ENCODE measurements at regions not wholly inside any gene's neighbourhood (a gene's known extent, or its start where the extent isn't known, plus 50 kb on each side); places are given as distances from the start of the nearest gene placed in this dataset.

- TF ChIP-seq, protein P1, sequence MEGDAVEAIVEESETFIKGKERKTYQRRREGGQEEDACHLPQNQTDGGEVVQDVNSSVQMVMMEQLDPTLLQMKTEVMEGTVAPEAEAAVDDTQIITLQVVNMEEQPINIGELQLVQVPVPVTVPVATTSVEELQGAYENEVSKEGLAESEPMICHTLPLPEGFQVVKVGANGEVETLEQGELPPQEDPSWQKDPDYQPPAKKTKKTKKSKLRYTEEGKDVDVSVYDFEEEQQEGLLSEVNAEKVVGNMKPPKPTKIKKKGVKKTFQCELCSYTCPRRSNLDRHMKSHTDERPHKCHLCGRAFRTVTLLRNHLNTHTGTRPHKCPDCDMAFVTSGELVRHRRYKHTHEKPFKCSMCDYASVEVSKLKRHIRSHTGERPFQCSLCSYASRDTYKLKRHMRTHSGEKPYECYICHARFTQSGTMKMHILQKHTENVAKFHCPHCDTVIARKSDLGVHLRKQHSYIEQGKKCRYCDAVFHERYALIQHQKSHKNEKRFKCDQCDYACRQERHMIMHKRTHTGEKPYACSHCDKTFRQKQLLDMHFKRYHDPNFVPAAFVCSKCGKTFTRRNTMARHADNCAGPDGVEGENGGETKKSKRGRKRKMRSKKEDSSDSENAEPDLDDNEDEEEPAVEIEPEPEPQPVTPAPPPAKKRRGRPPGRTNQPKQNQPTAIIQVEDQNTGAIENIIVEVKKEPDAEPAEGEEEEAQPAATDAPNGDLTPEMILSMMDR (IDR thresholded peaks at IDR 0.05; ENCODE audit: insufficient read depth, missing control alignments) = no peak
- FAIRE-seq (no peak), DNase-seq (ENCODE audit: insufficient read length, low spot score) (no peak)
These were observed 160.3 kb downstream of the SLITRK6 start for GRCh38 chr13:85638815-85639393.

- TF ChIP-seq, protein P1 (IDR thresholded peaks at IDR 0.05; ENCODE audit: insufficient read depth, missing control alignments) = no peak
- FAIRE-seq = no peak
- no peak for DNase-seq (ENCODE audit: insufficient read length, low spot score)
These were observed 161.0 kb downstream of the SLITRK6 start for GRCh38 chr13:85638265-85638664.

GRCh38 chr13:85632526-85633195 lies 166.6 kb downstream of the SLITRK6 start:
- no peak for FAIRE-seq
- DNase-seq (ENCODE audit: insufficient read length, low spot score) = no peak
- TF ChIP-seq, protein P1 (IDR thresholded peaks at IDR 0.05; ENCODE audit: insufficient read depth, missing control alignments) = no peak

GRCh38 chr13:85631801-85632200 lies 167.4 kb downstream of the SLITRK6 start:
- DNase-seq (ENCODE audit: insufficient read length, low spot score) = no peak
- TF ChIP-seq, protein P1 (IDR thresholded peaks at IDR 0.05; ENCODE audit: insufficient read depth, missing control alignments) = no peak
- no peak for FAIRE-seq

DNA sequence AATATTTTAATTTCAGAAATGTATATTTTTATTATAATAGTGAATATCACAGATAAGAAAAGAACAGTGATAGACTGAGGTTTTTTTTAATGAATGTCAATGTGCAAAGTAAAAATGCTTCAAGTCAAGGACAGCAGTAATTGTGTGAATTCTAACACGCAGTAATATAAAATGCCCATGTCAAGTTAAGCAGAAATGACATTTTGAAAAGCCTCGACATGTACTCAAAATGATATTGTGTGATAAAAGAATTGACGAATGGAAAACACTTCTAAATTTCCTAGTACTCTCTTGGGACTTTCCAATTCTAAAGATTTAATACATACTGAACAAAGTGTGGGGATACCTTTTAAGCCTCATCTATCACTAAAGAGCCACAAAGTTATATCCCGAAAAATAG lies 172.6 kb downstream of the SLITRK6 start:
- DNase-seq (ENCODE audit: insufficient read length, low spot score) (no peak), FAIRE-seq (no peak)
- TF ChIP-seq, protein P1 (IDR thresholded peaks at IDR 0.05; ENCODE audit: insufficient read depth, missing control alignments) = no peak

- no peak for DNase-seq (ENCODE audit: insufficient read length, low spot score)
- TF ChIP-seq, protein P1 (IDR thresholded peaks at IDR 0.05; ENCODE audit: insufficient read depth, missing control alignments) = no peak
- FAIRE-seq = no peak
These were observed 179.9 kb downstream of the SLITRK6 start for GRCh38 chr13:85619321-85619720.

- peak; percentile 32 for FAIRE-seq
- DNase-seq (ENCODE audit: insufficient read length, low spot score) = no peak
- TF ChIP-seq, protein P1 (IDR thresholded peaks at IDR 0.05; ENCODE audit: insufficient read depth, missing control alignments) = no peak
These were observed 180.7 kb downstream of the SLITRK6 start for GRCh38 chr13:85618521-85618920.
